Liver (tissue), 8 donors: ENCODE measurements at regions not wholly inside any gene's neighbourhood (a gene's known extent, or its start where the extent isn't known, plus 50 kb on each side); places are given as distances from the start of the nearest gene placed in this dataset.
"Not testable (repeated sequence)": the region's sequence is repeated elsewhere in the genome, so short reads cannot be mapped to it uniquely, and the experiment has no call there.

Experiments used
- DNase-seq: peaks from one replicate; pipeline ENCODE4 v3.0.0-alpha.2; 2017; ENCODE audit warnings: low spot score
- H3K27ac ChIP-seq, 2 donors: one replicate each; pipeline ENCODE4 v1.7.0; 2013; ENCODE audit warnings: inconsistent platforms in 2 of 2, low read length in 2 of 2, control low read depth in 1 of 2, low read depth in 1 of 2, mild to moderate bottlenecking in 1 of 2
- H3K27me3 ChIP-seq, 4 donors: one replicate each; pipeline versions ENCODE4 v1.6.1 to v1.7.0; 2013; ENCODE audit warnings: low read length in 3 of 4, inconsistent platforms in 1 of 4, mild to moderate bottlenecking in 1 of 4, moderate library complexity in 1 of 4; ENCODE audit not compliant: control insufficient read depth in 4 of 4, insufficient read depth in 4 of 4
- H3K36me3 ChIP-seq, 4 donors: one replicate each; pipeline versions ENCODE4 v1.6.1 to v1.7.0; 2013; ENCODE audit warnings: low read length in 3 of 4, mild to moderate bottlenecking in 3 of 4, low read depth in 1 of 4, moderate library complexity in 1 of 4; ENCODE audit not compliant: control insufficient read depth in 4 of 4, insufficient read depth in 3 of 4
- H3K4me1 ChIP-seq, 4 donors: one replicate each; pipeline versions ENCODE4 v1.6.1 to v1.7.0; 2013; ENCODE audit warnings: low read length in 3 of 4, mild to moderate bottlenecking in 3 of 4, moderate library complexity in 1 of 4; ENCODE audit not compliant: control insufficient read depth in 4 of 4, insufficient read depth in 4 of 4
- H3K4me3 ChIP-seq, 3 donors: one replicate each; pipeline versions ENCODE4 v1.6.1 to v1.7.0; 2013; ENCODE audit warnings: low read length in 3 of 3, control low read depth in 1 of 3, low read depth in 1 of 3, mild to moderate bottlenecking in 1 of 3
- H3K9ac ChIP-seq, 2 donors: one replicate each; pipeline ENCODE4 v1.7.0; 2013; ENCODE audit warnings: low read length in 2 of 2, mild to moderate bottlenecking in 2 of 2, moderate library complexity in 2 of 2, control low read depth in 1 of 2, low read depth in 1 of 2
- H3K9me3 ChIP-seq, 4 donors: one replicate each; pipeline versions ENCODE4 v1.6.1 to v1.7.0; 2013; ENCODE audit warnings: low read length in 3 of 4; ENCODE audit not compliant: control insufficient read depth in 4 of 4
- CTCF ChIP-seq: fragments of 150-350 bp; IDR thresholded peaks from 2 replicates; pipeline ENCODE4 v1.5.1; 2017; ENCODE audit warnings: improper control_type of control experiment, low read depth, low read length; ENCODE audit not compliant: missing input control
- EGR1 ChIP-seq, 2 donors: IDR thresholded peaks; 2 replicates each; pipeline ENCODE4 v1.6.1; 2016 to 2018; ENCODE audit warnings: antibody characterized with exemption in 2 of 2, low read depth in 2 of 2
- FOXA1 ChIP-seq: IDR thresholded peaks from 2 replicates; pipeline ENCODE4 v1.6.1; 2016; ENCODE audit warnings: antibody characterized with exemption
- GABPA ChIP-seq, 2 donors: IDR thresholded peaks in 1 of 2; conservative IDR thresholded peaks in 1 of 2; 2 replicates each; pipeline ENCODE4 v1.6.1; 2016; ENCODE audit warnings: antibody characterized with exemption in 2 of 2, mild to moderate bottlenecking in 1 of 2, moderate library complexity in 1 of 2
- HNF4A ChIP-seq, 2 donors: conservative IDR thresholded peaks; 2 replicates each; pipeline ENCODE4 v1.6.1; 2016; ENCODE audit warnings: antibody characterized with exemption in 2 of 2, mild to moderate bottlenecking in 2 of 2
- HNF4G ChIP-seq: IDR thresholded peaks from 2 replicates; pipeline ENCODE4 v1.6.1; 2016; ENCODE audit warnings: antibody characterized with exemption
- JUND ChIP-seq, 2 donors: IDR thresholded peaks; 2 replicates each; pipeline ENCODE4 v1.6.1; 2016; ENCODE audit warnings: antibody characterized with exemption in 2 of 2
- MAX ChIP-seq: IDR thresholded peaks from 2 replicates; pipeline ENCODE4 v1.6.1; 2016; ENCODE audit warnings: antibody characterized with exemption
- NR2F2 ChIP-seq: IDR thresholded peaks from 2 replicates; pipeline ENCODE4 v1.6.1; 2016; ENCODE audit warnings: antibody characterized with exemption
- RAD21 ChIP-seq, 2 donors: IDR thresholded peaks; 2 replicates each; pipeline ENCODE4 v1.6.1; 2016; ENCODE audit warnings: antibody characterized with exemption in 2 of 2, mild to moderate bottlenecking in 2 of 2
- RXRA ChIP-seq, 2 donors: IDR thresholded peaks; 2 replicates each; pipeline ENCODE4 v1.6.1; 2017 to 2018; ENCODE audit warnings: antibody characterized with exemption in 2 of 2, mild to moderate bottlenecking in 1 of 2
- TAF1 ChIP-seq: conservative IDR thresholded peaks from 2 replicates; pipeline ENCODE4 v1.6.1; 2016; ENCODE audit warnings: antibody characterized with exemption, mild to moderate bottlenecking
- YY1 ChIP-seq: IDR thresholded peaks from 2 replicates; pipeline ENCODE4 v1.6.1; 2016; ENCODE audit warnings: antibody characterized with exemption, mild to moderate bottlenecking
- ZBTB33 ChIP-seq: IDR thresholded peaks from 2 replicates; pipeline ENCODE4 v1.6.1; 2016; ENCODE audit warnings: antibody characterized with exemption
- WGBS: extraction: QIAGEN DNeasy Blood & Tissue Kit; methylation state at CpG from one replicate; pipeline ENCODE4 v1.1.7; 2013; 5-methylcytosine and 5-hydroxymethylcytosine counted together
- donor health status: healthy.
- donor health status: healthy.
- donor health status: healthy.
- donor health status: healthy.
- donor health status: healthy.

- H3K9ac ChIP-seq = no peak overlapping the region
- no peaks in the 10 kb centered on the region for H3K9me3 ChIP-seq
- TF ChIP-seq HNF4A (conservative IDR thresholded peaks at IDR 0.05) (peak in 1 of 2 donors; percentile 50), TAF1 (no peak), FOXA1 (no peak), CTCF (no peak), RXRA (IDR thresholded peaks at IDR 0.05) (no peak), GABPA (IDR thresholded peaks at IDR 0.05 in 1 of 2, conservative IDR thresholded peaks at IDR 0.05 in 1 of 2) (no peak), ZBTB33 (no peak), YY1 (no peak)
- DNase-seq = no peak
- H3K4me3 ChIP-seq = no peak overlapping the region
- H3K4me1 ChIP-seq = no peaks in the 10 kb centered on the region
- H3K27me3 ChIP-seq = no peaks in the 10 kb centered on the region
- H3K36me3 ChIP-seq = no peaks in the 10 kb centered on the region
- no peak overlapping the region for H3K27ac ChIP-seq
- 76% methylated on average over 1 of the region's 1 CpG for WGBS
Observed at GRCh38 chr12:127048057-127048456, 1218.9 kb upstream of the TMEM132C start.

GRCh38 chr12:127048525-127048924, 1218.4 kb upstream of the TMEM132C start:
- H3K4me1 ChIP-seq, H3K36me3 ChIP-seq, H3K9me3 ChIP-seq, DNase-seq, H3K27me3 ChIP-seq, H3K4me3 ChIP-seq, H3K9ac ChIP-seq, H3K27ac ChIP-seq: not testable (repeated sequence)
- WGBS = 84% methylated on average over 6 of the region's 6 CpGs

GRCh38 chr12:127051139-127051538, 1215.8 kb upstream of the TMEM132C start:
- TF ChIP-seq FOXA1 (no peak), GABPA (IDR thresholded peaks at IDR 0.05 in 1 of 2, conservative IDR thresholded peaks at IDR 0.05 in 1 of 2) (no peak)
- Histone ChIP-seq H3K36me3 (no peaks in the 10 kb centered on the region), H3K9me3 (no peaks in the 10 kb centered on the region), H3K27ac (no peak overlapping the region), H3K27me3 (no peaks in the 10 kb centered on the region), H3K9ac (no peak overlapping the region), H3K4me1 (no peaks in the 10 kb centered on the region), H3K4me3 (no peak overlapping the region)
- 80% methylated on average over 3 of the region's 3 CpGs for WGBS
- no peak for DNase-seq

GRCh38 chr12:127052511-127053232, 1214.3 kb upstream of the TMEM132C start:
- Histone ChIP-seq H3K36me3 (no peaks in the 10 kb centered on the region), H3K27ac (no peak overlapping the region), H3K4me1 (no peaks in the 10 kb centered on the region), H3K9ac (no peak overlapping the region), H3K27me3 (no peaks in the 10 kb centered on the region), H3K4me3 (no peak overlapping the region), H3K9me3 (no peaks in the 10 kb centered on the region)
- WGBS = 73% methylated on average over 7 of the region's 7 CpGs
- no peak for DNase-seq
- TF ChIP-seq JUND (IDR thresholded peaks at IDR 0.05) (no peak), MAX (no peak), HNF4G (no peak), NR2F2 (no peak), GABPA (IDR thresholded peaks at IDR 0.05 in 1 of 2, conservative IDR thresholded peaks at IDR 0.05 in 1 of 2) (no peak), HNF4A (conservative IDR thresholded peaks at IDR 0.05) (no peak), RXRA (IDR thresholded peaks at IDR 0.05) (no peak), CTCF (no peak), RAD21 (IDR thresholded peaks at IDR 0.05) (no peak), EGR1 (IDR thresholded peaks at IDR 0.05; ENCODE audit: low read depth in 2 of 2) (no peak)
